ENCODE measurements at regions not wholly inside any gene's neighbourhood (a gene's known extent, or its start where the extent isn't known, plus 50 kb on each side); places are given as distances from the start of the nearest gene placed in this dataset.

DNA sequence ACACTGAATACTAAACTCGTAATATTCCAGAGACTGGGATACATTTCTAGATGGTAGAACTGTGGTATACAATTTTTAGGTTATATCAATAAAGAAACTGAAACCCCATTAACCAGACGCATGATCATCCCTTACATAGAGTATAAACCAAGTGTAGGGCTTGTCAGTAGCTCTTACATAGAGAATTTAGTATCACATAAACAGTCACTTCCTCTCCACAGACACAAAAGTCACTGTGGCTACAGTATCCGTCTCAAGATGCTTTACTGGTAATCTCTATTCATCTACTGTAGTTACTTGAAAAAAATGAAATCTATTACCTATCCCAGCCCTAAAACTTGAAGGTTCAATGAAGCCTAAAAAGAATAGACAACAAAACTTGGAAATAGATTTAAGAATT is 252.3 kb upstream of the TMPRSS15 start:
- TF ChIP-seq POLR2AphosphoS5 (IDR thresholded peaks at IDR 0.05; ENCODE audit: low read depth, low read length) (no peak), CTCF (IDR thresholded peaks at IDR 0.05 in 2 of 3, conservative IDR thresholded peaks at IDR 0.05 in 1 of 3; ENCODE audit: borderline replicate concordance in 1 of 3, insufficient read depth in 1 of 3, low read depth in 2 of 3, low read length in 2 of 3) (no peak), EGR1 (IDR thresholded peaks at IDR 0.05; ENCODE audit: low read depth) (no peak)
- TF ChIP-seq, protein P1, sequence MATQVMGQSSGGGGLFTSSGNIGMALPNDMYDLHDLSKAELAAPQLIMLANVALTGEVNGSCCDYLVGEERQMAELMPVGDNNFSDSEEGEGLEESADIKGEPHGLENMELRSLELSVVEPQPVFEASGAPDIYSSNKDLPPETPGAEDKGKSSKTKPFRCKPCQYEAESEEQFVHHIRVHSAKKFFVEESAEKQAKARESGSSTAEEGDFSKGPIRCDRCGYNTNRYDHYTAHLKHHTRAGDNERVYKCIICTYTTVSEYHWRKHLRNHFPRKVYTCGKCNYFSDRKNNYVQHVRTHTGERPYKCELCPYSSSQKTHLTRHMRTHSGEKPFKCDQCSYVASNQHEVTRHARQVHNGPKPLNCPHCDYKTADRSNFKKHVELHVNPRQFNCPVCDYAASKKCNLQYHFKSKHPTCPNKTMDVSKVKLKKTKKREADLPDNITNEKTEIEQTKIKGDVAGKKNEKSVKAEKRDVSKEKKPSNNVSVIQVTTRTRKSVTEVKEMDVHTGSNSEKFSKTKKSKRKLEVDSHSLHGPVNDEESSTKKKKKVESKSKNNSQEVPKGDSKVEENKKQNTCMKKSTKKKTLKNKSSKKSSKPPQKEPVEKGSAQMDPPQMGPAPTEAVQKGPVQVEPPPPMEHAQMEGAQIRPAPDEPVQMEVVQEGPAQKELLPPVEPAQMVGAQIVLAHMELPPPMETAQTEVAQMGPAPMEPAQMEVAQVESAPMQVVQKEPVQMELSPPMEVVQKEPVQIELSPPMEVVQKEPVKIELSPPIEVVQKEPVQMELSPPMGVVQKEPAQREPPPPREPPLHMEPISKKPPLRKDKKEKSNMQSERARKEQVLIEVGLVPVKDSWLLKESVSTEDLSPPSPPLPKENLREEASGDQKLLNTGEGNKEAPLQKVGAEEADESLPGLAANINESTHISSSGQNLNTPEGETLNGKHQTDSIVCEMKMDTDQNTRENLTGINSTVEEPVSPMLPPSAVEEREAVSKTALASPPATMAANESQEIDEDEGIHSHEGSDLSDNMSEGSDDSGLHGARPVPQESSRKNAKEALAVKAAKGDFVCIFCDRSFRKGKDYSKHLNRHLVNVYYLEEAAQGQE (IDR thresholded peaks at IDR 0.05; ENCODE audit: low read depth), result no peak

Measured in HCT116 (cell line).